Suprapubic skin (tissue), 3 donors: ENCODE measurements at regions not wholly inside any gene's neighbourhood (a gene's known extent, or its start where the extent isn't known, plus 50 kb on each side); places are given as distances from the start of the nearest gene placed in this dataset.

Experiments used
- POLR2A ChIP-seq, 2 donors: fragments of 450-650 bp; IDR thresholded peaks; one replicate each; pipeline ENCODE4 v1.6.1; 2017; ENCODE audit warnings: antibody characterized with exemption in 2 of 2, mild to moderate bottlenecking in 2 of 2, moderate library complexity in 2 of 2
- TF ChIP-seq, protein P1 (sequence below), 2 donors: fragments of 200-600 bp in 1 of 2; fragments of 450-650 bp in 1 of 2; sonication (generic) in 1 of 2; IDR thresholded peaks; one replicate each; pipeline ENCODE4 v1.5.1; 2016 to 2019; ENCODE audit warnings: antibody characterized with exemption in 2 of 2, mild to moderate bottlenecking in 1 of 2, moderate library complexity in 1 of 2

DNA sequence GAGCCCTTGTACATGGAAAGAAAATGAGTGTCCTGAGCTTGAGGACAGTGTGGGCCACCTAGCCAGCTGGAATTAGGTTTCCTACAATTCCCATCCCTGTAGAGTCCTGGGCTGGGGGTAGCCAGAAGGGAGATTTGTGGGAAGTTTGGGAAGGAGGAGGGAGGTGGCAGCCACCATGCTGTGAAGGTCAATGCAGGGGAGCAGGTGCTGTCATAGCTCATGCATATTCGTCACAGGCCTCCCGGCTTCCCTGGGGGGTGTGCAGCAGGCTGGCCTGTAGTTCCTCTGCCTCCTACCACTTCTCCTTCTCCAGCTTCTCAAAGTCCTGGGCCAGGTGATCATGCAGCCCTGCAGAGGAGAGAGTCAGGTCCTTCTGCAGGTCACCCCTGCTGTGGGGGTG lies 121.3 kb downstream of the TBX3 start:
- TF ChIP-seq POLR2A (IDR thresholded peaks at IDR 0.05) = no peak
- TF ChIP-seq, protein P1, sequence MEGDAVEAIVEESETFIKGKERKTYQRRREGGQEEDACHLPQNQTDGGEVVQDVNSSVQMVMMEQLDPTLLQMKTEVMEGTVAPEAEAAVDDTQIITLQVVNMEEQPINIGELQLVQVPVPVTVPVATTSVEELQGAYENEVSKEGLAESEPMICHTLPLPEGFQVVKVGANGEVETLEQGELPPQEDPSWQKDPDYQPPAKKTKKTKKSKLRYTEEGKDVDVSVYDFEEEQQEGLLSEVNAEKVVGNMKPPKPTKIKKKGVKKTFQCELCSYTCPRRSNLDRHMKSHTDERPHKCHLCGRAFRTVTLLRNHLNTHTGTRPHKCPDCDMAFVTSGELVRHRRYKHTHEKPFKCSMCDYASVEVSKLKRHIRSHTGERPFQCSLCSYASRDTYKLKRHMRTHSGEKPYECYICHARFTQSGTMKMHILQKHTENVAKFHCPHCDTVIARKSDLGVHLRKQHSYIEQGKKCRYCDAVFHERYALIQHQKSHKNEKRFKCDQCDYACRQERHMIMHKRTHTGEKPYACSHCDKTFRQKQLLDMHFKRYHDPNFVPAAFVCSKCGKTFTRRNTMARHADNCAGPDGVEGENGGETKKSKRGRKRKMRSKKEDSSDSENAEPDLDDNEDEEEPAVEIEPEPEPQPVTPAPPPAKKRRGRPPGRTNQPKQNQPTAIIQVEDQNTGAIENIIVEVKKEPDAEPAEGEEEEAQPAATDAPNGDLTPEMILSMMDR (IDR thresholded peaks at IDR 0.05) = no peak
